ENCODE measurements at regions not wholly inside any gene's neighbourhood (a gene's known extent, or its start where the extent isn't known, plus 50 kb on each side); places are given as distances from the start of the nearest gene placed in this dataset.

GRCh38 chr6:11484441-11484840 is 53.1 kb upstream of the TMEM170B start:
- Histone ChIP-seq H3K27me3 (ENCODE audit: control insufficient read depth, insufficient read depth, low read length) (no peaks in the 10 kb centered on the region), H4K8ac (ENCODE audit: low read depth in 2 of 2, low read length in 2 of 2) (no peak overlapping the region), H2AK9ac (replicated peaks; ENCODE audit: low read depth, low read length, poor library complexity) (no peak overlapping the region), H3K9me3 (ENCODE audit: control insufficient read depth, insufficient read depth, low read length) (no peaks in the 10 kb centered on the region), H3K27ac (ENCODE audit: insufficient read depth, low read length) (no peak overlapping the region), H3K36me3 (ENCODE audit: control insufficient read depth, insufficient read depth, low read length) (no peaks in the 10 kb centered on the region), H2BK5ac (ENCODE audit: low read depth, low read length, poor library complexity, severe bottlenecking) (no peak overlapping the region), H3K56ac (ENCODE audit: extremely low read depth, insufficient read depth, low read length) (no peak overlapping the region), H3K4me3 (ENCODE audit: insufficient read depth, low read depth, low read length) (no peak overlapping the region), H3K9me1 (ENCODE audit: insufficient read depth, low read length) (no peaks in the 10 kb centered on the region; the same call in 1 of the 2 replicates), H2AFZ (replicated peaks; ENCODE audit: low read length, poor library complexity) (no peak overlapping the region), H4K20me1 (ENCODE audit: insufficient read depth, low read length) (no peaks in the 10 kb centered on the region), H3K4me2 (ENCODE audit: low read depth, low read length) (no peak overlapping the region), H3K4me1 (ENCODE audit: control insufficient read depth, insufficient read depth, low read length) (no peaks in the 10 kb centered on the region; the same call in 1 of the 2 replicates), H3K18ac (ENCODE audit: low read depth, low read length) (no peak overlapping the region), H2BK20ac (ENCODE audit: low read depth, low read length) (no peak overlapping the region), H4K5ac (ENCODE audit: low read depth, low read length) (no peak overlapping the region), H3K14ac (replicated peaks; ENCODE audit: low read depth, low read length) (no peak overlapping the region), H4K91ac (ENCODE audit: insufficient read depth, low read depth, low read length) (no peak overlapping the region), H3K9ac (ENCODE audit: low read depth, low read length) (no peak overlapping the region), H3K4ac (ENCODE audit: low read depth, low read length) (no peak overlapping the region), H3K79me1 (ENCODE audit: low read depth in 1 of 2, low read length in 2 of 2) (no peaks in the 10 kb centered on the region), H2AK5ac (ENCODE audit: low read depth, low read length) (no peak overlapping the region), H3K23ac (ENCODE audit: low read depth, low read length) (no peak overlapping the region), H2BK120ac (ENCODE audit: low read depth, low read length) (no peak overlapping the region), H2BK15ac (ENCODE audit: low read depth, low read length) (no peak overlapping the region)
- CTCF ChIA-PET: interaction anchor here (1.0 kb wide), 2 partner anchors 9 to 58 kb away, joined by 3 to 4 read pairs; no protein-coding TSS in a partner anchor
- no TSS peak for BruUV-seq (replicated peaks)
- DNase-seq (no peak), ATAC-seq (ENCODE audit: low read depth) (no peak)
- intact Hi-C loops (cut with micrococcal nuclease) (no loop called here), dilution Hi-C loops (cut with HindIII; ENCODE audit: low sequenced_read_pairs, unreplicated experiment) (no loop called here), in situ Hi-C loops (cut with MboI; ENCODE audit: low sequenced_read_pairs) (no loop called here)
- POLR2A ChIA-PET (ENCODE audit: unreplicated experiment): no interaction called here
- no CpG with 5 or more reads among the region's 2 CpGs for WGBS, 2 experiments (ENCODE audit: extremely low coverage in 2 of 2, insufficient read length in 1 of 2)
- TF ChIP-seq BHLHE40 (IDR thresholded peaks at IDR 0.05; ENCODE audit: low read depth, low read length) (no peak), NFE2L2 (IDR thresholded peaks at IDR 0.05; ENCODE audit: low read depth, low read length) (no peak), MAZ (IDR thresholded peaks at IDR 0.05; ENCODE audit: borderline replicate concordance, low read depth, low read length) (no peak), SMC3 (IDR thresholded peaks at IDR 0.05; ENCODE audit: low read depth, low read length) (no peak), USF2 (IDR thresholded peaks at IDR 0.05; ENCODE audit: low read depth, low read length) (no peak), ELK1 (IDR thresholded peaks at IDR 0.05; ENCODE audit: borderline replicate concordance, low read depth, low read length) (no peak), MXI1 (IDR thresholded peaks at IDR 0.05; ENCODE audit: borderline replicate concordance, low read depth, low read length) (no peak), RFX5 (IDR thresholded peaks at IDR 0.05; ENCODE audit: low read depth, low read length) (no peak), CEBPB (IDR thresholded peaks at IDR 0.05; ENCODE audit: low read depth, low read length) (no peak), POLR2A (IDR thresholded peaks at IDR 0.05; ENCODE audit: low read depth, low read length) (no peak), MAFK (IDR thresholded peaks at IDR 0.05; ENCODE audit: low read depth, low read length) (no peak), CTCF (conservative IDR thresholded peaks at IDR 0.05; ENCODE audit: low read depth, low read length) (no peak), CHD1 (IDR thresholded peaks at IDR 0.05; ENCODE audit: low read depth, low read length) (no peak)
